Breast epithelium (tissue), 3 donors: ENCODE measurements at regions not wholly inside any gene's neighbourhood (a gene's known extent, or its start where the extent isn't known, plus 50 kb on each side); places are given as distances from the start of the nearest gene placed in this dataset.

Experiments
- POLR2AphosphoS5 ChIP-seq, 3 donors: sonication (generic); formaldehyde crosslinking; IDR thresholded peaks; one replicate each; pipeline ENCODE4 v1.6.1; 2017; ENCODE audit warnings: antibody characterized with exemption in 3 of 3
- TF ChIP-seq, protein P1 (sequence below), 3 donors: fragments of 450-650 bp; IDR thresholded peaks; one replicate each; pipeline ENCODE4 v1.5.1; 2016 to 2017; ENCODE audit warnings: antibody characterized with exemption in 3 of 3, mild to moderate bottlenecking in 3 of 3, moderate library complexity in 3 of 3

GRCh38 chr2:23120161-23120560 lies 264.8 kb upstream of the KLHL29 start:
- TF ChIP-seq, protein P1, sequence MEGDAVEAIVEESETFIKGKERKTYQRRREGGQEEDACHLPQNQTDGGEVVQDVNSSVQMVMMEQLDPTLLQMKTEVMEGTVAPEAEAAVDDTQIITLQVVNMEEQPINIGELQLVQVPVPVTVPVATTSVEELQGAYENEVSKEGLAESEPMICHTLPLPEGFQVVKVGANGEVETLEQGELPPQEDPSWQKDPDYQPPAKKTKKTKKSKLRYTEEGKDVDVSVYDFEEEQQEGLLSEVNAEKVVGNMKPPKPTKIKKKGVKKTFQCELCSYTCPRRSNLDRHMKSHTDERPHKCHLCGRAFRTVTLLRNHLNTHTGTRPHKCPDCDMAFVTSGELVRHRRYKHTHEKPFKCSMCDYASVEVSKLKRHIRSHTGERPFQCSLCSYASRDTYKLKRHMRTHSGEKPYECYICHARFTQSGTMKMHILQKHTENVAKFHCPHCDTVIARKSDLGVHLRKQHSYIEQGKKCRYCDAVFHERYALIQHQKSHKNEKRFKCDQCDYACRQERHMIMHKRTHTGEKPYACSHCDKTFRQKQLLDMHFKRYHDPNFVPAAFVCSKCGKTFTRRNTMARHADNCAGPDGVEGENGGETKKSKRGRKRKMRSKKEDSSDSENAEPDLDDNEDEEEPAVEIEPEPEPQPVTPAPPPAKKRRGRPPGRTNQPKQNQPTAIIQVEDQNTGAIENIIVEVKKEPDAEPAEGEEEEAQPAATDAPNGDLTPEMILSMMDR (IDR thresholded peaks at IDR 0.05) = no peak
- no peak for TF ChIP-seq POLR2AphosphoS5 (IDR thresholded peaks at IDR 0.05)
